AG08395 (cell line): ENCODE measurements at regions not wholly inside any gene's neighbourhood (a gene's known extent, or its start where the extent isn't known, plus 50 kb on each side); places are given as distances from the start of the nearest gene placed in this dataset.

ENCODE experiments used
- DNase-seq: peaks from one replicate; pipeline ENCODE4 v3.0.0; 2012; ENCODE audit warnings: mixed read lengths, low spot score

GRCh38 chr14:101215927-101216326 is 312.4 kb upstream of the RTL1 start:
- DNase-seq: no peak

- no peak for DNase-seq
These were observed 313.0 kb upstream of the RTL1 start for GRCh38 chr14:101216366-101217079.

- no peak for DNase-seq
These were observed 313.6 kb upstream of the RTL1 start for GRCh38 chr14:101217080-101217463.

GRCh38 chr14:101217616-101218371 is 314.3 kb upstream of the RTL1 start:
- DNase-seq: no peak

GRCh38 chr14:101219896-101220703 is 316.6 kb upstream of the RTL1 start:
- no peak for DNase-seq

DNA sequence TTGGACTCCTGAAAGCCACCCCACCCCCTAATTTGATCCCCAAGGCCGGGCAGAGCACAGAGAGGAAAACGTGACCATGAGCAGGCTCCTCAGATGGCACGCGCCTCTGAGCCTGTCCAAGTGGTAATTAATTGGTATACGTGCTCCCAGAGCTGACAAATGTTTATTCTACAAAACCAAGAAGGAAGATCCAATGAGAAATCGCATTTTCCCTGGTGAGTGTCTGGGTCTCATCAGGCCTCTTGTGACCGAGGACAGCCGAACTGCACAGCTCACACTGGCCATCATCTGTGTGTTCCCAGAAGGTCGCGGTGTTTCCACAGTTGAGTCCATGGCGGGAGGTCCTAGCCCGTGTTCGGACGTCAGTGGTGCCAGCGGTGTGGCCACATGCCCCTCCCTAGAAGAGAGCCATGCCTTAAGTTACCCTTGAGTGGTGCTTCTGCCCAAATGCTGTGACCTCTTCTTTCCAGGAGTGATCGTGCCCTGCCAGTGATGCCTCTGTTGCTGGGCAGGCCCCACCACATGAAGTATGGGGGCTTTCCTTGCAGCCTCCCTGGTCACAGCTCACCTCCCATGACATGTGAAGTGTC is 317.5 kb upstream of the RTL1 start:
- no peak for DNase-seq

DNA sequence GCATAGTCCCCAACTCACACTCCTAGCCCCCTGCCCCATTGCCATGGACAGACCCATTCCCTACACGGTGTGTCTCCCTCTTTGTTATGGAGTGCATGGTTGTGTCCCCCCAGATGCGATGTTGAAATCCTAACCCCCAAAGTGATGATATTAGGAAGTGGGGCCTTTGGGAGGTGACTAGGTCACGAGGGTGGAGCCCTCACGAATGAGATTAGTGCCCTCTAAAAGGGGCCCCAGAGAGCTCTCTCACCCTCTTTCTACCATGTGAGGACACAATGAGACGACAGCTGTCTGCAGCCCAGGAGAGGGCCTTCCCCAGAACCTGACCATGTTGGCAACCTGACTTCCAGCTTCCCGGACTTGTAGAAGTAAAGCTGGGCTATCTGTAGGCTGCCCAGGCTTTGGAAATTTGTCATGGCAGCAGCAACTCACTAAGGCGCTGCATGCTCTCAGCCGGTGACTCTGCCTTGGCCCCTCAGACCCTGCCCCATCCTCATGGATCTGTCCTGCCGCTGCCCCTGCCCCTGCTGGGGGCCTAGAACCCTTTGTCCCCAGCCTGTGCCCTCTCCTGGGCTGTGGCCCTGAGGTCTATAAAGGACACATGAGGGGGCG is 318.1 kb upstream of the RTL1 start:
- no peak for DNase-seq

- DNase-seq: no peak
These were observed 319.0 kb upstream of the RTL1 start for GRCh38 chr14:101222362-101223070.

DNA sequence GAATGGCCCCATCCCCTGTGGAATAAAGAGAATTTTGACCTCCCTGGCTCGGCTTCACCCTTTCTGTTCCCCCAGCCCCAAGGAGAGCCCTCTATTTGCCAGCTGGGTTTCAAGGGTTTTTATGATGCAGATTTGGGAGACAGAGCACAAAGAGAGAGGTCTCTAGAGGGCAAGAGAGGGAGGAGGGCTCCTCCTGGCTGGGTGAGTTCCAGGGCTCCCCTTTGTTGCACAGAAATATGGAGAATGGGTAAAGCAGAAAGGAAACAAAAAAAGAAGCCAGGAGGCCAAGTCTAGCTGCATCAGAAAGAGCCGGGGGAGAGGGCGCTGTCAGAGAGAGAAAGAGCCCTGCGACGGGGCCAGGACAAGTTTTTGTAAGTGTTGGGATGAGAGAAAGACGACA is 319.6 kb upstream of the RTL1 start:
- DNase-seq: no peak

DNA sequence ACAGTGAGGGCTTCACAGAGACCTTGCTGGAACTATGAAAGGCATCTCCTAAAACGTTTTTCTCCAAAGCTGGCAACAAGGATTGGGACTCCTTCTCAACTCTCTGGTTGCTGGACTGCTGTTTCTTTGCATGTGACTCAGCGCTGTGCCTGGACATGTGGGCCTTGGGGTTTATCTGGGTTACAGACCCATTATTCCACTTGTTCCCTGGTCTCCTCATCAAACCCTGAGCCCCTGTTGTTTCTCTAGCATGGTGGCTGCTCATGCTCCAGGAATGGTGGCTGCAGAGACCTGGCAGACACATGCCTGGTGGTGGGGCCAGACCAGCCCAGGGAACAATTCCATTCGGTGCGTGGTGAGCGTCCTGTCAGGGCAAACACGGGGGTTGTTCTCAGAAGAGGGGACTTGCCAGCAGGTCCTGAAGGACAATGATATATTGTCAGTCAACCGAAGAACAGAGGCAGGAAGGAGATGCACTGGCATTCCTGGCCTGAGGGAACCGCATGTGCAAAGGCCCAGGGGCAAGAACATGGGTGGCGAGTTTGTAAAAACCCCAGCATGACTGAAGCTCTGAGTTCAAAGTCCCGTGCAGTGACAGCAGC is 320.1 kb upstream of the RTL1 start:
- no peak for DNase-seq

GRCh38 chr14:101224356-101225156 is 321.0 kb upstream of the RTL1 start:
- DNase-seq: no peak

DNA sequence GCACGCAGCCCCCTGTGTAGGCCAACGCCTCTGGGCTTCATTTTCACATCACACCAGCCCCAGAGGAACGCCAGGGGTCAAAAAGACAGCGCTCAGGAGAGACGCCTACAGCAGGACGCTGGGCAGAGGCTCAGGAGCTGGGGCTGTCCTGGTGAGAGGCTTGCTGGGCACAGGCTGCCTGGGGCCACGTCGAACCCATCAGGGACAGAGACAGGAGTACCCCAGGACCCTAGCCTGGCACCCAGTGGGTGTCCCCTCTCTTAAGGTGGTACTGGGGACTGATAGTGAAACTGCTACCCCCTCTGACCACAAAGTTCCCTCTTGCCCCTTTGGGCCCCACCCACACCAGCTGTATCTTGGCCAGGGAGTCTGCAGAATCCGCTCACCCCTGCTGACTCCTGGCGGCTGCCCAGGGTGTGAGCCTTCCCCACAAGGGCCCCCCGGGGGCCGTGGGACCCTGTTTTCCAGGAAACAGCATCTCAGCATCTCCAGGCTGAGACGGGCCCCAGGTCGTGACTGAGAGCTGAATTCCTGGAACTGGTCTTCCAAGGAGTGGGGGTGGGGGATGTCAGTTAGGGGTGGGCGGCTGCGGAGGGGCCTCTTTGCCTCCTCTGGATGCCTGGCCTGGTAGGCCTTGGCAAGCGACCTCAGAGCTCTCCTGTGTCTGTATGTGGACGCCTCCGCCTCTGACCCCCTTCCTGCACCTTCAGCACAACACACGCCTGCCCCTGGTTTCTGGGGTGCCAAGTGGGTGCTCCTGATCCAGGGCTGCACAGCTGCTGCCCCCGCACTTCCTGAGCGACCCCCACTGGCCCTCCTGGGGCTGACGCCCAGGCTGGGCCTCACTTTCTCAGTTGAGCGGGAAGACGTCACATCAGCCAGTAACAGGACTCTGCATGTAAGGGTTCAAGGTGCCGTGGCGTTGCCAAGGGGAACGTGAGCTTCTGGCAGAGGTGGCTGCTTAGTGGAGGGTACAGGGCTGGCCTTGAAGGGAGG is 321.9 kb upstream of the RTL1 start:
- no peak for DNase-seq

DNA sequence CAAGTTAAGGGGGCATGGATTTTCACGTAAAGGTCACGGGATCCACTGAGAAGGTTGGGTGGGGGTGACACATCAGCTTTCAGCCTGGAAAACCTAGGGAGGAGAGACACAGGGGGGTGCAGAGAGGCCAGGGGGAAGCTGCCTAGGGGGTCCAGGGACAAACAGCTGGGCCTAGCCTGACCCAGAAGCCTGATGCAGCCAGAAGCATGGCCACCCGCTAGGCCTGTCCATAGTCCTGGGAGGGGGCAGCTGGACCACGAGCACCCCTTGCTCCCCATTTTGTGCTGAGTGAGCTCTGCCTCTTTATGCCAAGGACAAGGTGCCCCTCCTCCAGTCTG is 322.7 kb upstream of the RTL1 start:
- DNase-seq: no peak

DNA sequence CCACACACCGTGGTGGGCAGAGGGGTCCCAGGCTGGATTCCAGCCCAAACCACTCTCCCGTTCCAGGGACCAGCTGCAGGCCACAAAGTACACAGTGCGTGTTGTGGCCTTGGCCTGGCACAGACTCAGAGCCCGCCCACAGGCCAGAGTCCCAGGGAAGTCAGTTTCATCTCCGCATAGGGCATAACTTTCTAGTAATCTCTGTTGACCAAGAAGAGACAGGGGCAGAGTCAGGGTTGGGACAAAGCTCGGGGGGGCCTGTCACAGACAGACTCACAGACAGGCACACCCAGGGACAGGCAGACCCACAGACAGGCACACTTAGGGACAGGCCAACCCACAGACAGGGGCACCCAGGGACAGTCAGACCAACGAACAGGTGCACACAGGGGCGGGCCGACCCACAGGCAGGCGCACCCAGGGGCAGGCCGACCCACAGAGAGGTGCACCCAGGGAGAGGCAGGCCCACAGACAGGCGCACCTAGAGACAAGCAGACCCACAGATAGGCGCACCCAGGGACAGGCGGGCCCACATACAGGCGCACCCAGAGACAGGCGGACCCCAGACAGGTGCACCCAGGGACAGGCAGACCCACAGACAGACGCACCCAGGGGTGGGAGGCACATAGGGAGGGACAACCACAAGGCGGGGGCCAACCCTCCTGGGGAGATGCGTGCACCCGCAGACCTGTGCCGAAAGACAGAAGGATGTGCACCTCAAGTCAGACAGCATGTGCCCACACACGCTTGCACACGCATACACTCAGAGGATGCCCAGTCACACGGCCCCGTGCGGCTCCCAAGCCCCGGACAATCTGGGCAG is 323.3 kb upstream of the RTL1 start:
- DNase-seq: no peak

DNA sequence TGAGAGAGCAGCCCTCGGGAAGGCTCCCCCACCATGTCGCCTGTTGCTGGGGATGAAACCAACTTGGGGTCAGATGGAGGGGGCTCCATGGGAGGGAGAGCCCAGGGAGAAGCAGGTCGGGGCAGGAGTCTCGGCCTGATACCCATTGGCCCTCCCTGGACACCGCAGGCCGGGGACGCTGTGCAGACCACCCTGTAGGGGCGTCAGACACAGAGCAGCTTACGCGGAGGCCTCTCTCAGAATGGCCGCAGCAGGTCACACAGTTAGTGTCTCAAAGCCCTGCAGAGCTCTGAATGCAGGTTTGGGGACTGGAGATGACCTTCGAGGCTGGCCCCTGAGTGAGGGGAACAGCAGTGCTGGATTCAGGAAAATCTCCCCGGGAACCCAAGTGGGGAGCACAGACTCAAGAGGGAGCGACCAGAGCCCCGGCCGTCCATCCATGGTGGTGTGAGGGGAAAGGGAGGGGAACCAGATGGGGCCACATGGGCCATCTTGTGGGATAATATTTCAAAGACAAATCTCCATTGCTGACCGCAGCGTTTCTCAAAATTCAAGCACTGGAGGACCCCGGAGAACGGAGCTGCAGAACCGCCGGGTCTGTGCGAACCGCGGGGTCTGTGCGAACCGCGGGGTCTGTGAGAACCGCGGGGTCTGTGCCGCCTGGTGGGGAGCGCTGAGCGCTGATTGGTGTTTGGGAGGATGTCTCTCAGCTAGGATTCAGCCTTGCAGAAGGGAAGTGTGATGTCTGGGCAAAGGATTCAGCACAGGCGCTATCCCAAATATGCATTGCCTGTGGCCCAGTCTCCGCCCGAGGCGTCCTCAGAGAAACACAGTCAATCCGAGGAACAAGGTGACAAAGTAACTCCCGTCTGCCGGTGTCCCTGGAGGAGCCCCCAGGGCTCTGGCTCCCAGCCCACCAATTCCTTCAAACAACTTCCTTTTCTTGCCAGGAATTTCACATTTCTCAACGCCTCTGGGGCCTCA is 324.4 kb upstream of the RTL1 start:
- no peak for DNase-seq

DNA sequence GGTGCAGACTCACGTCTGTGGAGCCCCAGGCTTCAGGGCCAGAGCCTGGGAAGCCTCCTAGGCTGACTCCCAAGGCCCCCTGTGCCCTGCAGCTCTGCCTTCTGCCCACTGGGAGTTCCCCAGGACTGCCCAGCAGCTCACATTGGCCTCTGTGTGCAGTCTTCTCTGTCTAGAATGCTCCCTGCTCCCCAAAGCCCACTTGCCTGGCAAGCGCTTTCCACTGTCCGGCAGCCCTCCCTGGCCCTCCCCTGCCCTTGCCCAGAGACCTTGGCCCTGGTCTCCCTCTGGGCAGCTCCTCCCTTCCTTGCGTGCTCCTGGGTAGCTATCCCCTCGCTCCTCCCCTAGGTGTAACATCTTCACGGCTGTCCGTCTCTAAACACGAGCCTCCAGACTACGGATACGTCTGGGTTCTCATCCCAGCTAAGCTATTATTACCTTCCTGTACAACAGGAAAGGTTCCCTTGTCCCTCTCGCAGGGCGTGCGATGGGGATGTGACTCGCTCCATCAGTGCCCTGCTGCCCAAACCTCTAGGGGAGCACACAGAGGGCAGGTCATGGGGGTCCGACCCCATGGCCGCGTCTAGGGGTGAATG is 325.5 kb upstream of the RTL1 start:
- DNase-seq: no peak

GRCh38 chr14:101229666-101230065 is 326.1 kb upstream of the RTL1 start:
- DNase-seq: no peak
